HG03196 (cell line): ENCODE measurements at regions not wholly inside any gene's neighbourhood (a gene's known extent, or its start where the extent isn't known, plus 50 kb on each side); places are given as distances from the start of the nearest gene placed in this dataset.

ENCODE experiments used
- ATAC-seq: cut with Tn5 transposase; IDR thresholded peaks from one replicate; pipeline ENCODE4 v1.9.1; 2021; ENCODE audit not compliant: unreplicated experiment

DNA sequence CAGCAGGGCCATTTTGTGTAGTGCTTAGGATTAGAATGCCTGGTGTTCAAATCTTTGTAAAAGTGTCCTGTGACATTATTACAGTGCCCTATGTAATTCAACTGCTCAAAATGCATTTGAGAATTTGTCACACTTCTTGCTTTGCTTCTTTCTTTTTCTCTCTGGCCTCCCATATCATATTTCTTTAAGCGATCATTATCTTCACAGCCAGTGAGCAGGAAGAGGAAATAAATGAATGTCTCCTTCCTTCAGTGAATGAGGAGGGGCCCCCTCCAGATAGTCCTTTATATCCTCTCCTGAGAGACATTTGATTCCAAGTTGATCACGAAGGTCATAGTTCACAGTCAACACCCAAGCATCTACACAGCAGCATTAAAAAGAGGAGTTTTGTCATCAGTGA, 425.1 kb upstream of the NPVF start:
- ATAC-seq: no peak

DNA sequence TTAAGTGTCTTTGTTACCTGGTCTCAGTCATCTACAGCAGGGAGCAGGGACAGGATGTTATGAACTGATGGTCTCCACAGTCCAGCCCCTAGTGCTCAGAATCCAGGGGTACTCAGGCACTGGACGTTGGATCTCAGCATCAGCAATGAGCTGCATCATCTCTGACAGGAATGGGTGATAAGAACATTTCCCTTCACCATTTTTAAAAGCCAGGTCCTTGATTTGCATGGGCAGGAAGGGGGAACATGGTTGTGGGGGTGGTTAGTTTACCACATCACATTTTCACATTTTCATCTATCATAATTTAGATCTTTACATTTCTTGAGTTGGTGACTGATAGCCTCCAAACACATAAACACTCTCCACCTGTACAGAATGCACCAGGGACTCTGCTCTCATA, 427.8 kb upstream of the NPVF start:
- ATAC-seq: no peak

GRCh38 chr7:25656581-25657026, 428.3 kb upstream of the NPVF start:
- ATAC-seq: no peak

- ATAC-seq: no peak
Measured at GRCh38 chr7:25658375-25658774, 430.1 kb upstream of the NPVF start.

DNA sequence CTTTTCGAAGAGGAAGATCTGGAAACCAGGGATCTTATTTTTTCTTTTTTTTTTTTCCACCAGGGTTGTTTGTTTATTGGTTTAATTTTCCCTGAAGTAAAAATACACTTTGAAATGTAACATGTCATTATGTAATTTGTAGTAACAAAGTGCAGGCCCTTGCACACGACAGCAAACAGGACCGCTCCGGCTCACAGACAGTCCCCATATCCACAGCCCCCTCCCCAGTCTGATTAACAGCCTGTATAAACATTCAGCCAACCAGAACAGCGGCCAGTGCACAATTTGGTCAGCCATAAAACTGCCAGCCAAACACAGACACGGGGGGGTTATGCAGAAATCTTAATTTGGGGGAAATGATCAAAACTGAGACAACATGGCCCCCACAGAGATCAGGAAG, 431.6 kb upstream of the NPVF start:
- ATAC-seq: no peak

- ATAC-seq: no peak
Measured at GRCh38 chr7:25662841-25663800, 434.8 kb upstream of the NPVF start.

DNA sequence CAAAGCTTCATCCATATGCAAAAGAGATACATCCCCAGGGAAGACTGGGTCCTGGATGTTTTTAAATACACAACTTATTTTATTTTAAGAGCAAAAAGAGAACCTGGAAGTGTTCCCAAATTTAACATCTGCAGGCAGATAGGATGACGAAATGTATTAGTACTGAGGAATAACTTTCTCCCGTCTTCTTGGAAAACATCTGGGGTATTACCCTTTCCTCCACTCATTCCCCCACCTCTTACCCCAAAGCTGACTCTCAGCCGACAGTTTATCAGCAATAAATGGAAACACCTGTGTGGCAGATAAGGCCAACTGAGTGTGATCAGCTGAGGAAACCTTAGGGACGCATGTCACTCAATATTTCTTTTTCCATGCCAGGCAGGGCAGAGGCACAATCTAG, 435.6 kb upstream of the NPVF start:
- ATAC-seq: no peak

- ATAC-seq: no peak
Measured at GRCh38 chr7:25664593-25664992, 436.3 kb upstream of the NPVF start.

- ATAC-seq: no peak
Measured at GRCh38 chr7:25665374-25665773, 437.1 kb upstream of the NPVF start.

- ATAC-seq: no peak
Measured at GRCh38 chr7:25665903-25666670, 437.8 kb upstream of the NPVF start.

DNA sequence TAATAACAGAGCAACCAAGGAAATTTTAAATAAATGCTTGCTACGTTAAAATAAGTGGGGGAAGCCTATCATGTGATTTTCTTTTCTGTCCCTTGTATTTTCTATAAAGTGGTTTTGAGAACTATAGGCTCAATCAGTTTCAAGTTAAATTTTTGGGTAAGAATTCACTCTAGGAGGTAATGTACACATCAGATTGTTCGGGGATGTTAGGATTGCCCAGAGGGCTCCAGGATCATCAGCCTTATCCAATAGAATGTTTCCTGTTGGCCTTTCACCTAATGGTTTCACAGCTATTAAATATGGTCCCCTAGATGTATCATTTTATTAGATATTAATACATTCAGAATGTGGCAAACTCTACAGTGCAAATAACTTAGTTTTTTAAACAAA, 438.4 kb upstream of the NPVF start:
- no peak for ATAC-seq

DNA sequence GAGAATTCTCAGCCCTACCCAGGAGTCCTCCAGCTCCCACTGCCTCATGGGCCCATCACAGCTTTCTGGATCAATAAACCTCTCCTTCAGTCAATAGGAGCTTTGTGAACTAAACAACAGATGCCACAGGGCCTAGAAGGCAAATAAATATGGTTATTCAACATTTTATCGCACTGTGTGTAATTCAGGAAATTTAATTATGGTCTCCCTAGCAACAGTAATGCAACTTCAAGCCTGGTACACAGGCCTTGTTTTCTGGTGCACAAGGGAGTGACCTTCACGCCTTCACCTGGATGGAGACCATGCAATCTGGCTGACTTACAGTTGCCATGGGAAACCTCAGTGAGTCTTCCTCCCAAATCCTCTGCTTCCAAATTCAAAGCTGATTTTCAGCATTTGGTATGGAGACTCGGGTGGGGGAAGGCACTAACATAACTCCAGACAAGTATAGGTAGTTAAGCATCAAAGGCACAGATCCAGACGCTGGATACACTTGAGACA, 441.0 kb upstream of the NPVF start:
- no peak for ATAC-seq

GRCh38 chr7:25669961-25670841, 441.9 kb upstream of the NPVF start:
- ATAC-seq: no peak

- ATAC-seq: no peak
Measured at GRCh38 chr7:25671111-25671510, 442.8 kb upstream of the NPVF start.

DNA sequence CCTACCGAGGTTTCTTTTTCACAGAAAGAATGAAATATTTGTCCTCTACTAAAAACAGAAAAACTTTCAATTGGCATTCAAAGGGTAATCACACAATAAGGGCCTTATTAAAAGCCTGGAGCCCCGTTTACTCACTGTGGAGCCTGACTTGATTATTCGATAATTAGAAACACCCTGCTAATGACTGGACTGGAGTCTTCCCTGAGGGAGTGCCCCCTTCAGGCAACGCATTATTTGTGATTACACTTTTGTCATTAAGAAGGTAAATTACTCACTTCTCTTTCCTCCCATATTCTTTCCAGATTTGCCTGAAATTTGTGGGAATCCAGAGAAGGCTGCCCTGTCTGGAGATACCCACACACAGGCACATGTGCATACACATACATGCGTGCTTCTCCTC, 444.2 kb upstream of the NPVF start:
- ATAC-seq: no peak

GRCh38 chr7:25675789-25676474, 447.6 kb upstream of the NPVF start:
- ATAC-seq: no peak

GRCh38 chr7:25677595-25677994, 449.3 kb upstream of the NPVF start:
- ATAC-seq: no peak

GRCh38 chr7:25678215-25678614, 449.9 kb upstream of the NPVF start:
- ATAC-seq: no peak

DNA sequence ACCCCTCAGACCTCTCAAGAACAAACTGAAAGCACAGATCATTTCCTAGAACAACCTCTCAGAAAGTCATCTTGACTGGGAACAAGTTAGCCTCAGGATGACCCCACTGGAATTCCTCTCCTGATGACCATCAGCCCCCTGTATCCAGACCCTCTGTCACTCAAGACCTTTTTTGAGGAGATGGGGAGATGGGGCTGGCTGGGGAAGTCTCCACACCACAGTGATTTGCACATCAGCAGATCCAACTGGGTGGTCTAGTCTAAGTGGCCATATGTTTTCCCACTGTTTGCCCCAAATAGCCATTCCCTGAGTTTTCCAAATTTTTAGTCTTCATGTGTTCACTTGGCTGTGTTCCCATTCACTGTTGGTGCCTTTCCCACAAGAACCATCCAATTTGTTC, 452.4 kb upstream of the NPVF start:
- no peak for ATAC-seq

DNA sequence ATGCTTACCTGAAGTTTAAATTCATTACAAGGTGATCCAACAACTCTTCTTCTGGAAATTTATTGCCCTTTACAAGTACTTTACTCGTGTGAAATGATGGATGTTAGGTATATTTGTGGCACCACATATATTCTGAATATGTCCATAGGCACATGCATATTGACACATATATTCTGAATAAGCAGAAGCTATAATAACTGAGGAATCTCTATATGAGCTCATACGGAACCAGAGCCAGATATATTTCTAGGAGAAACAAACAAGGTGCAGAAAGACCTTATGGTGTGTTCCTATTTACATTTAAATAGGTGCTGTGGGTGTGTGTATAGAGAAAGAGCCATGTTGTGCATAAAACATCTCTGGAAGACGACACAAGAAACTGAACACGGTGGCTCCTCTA, 456.1 kb upstream of the NPVF start:
- no peak for ATAC-seq
